ENCODE measurements at regions not wholly inside any gene's neighbourhood (a gene's known extent, or its start where the extent isn't known, plus 50 kb on each side); places are given as distances from the start of the nearest gene placed in this dataset.

DNA sequence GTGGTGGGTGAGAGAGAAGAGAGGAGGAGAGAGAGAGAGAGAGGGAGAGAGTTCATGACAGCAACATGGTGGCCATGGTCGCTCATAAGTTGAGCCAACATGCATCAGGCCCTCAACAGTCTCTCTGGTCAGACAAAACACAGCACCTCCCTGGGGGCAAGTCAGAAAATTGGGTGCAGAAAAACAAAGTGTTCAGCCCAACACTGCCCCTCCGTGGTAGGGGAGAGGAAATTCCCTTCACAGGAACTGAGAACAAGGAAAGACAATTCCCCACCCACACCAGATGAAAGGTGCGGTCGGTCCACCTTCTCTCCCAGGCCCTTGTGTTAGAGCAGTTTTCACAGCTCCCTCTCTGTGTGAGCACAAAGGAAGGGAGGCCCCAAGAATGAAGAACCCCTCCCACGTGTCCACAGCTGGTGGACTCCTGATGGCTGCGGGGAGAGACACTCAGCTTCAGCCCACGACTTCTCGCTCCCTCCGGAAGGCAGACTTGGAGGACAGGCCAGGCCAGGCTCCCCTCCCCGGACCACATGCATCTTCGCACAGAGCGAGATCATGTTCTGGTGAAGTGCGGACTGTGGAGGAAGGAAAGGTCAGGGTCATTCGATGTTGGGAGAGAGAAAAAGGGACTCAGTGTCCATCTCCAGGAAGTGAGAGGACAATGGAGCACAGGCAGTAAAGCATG, 181.7 kb downstream of the ANAPC1 start:
- Mint-ChIP-seq H3K36me3 (no peaks in the 10 kb centered on the region), H3K27me3 (peaks cover 3% of the 10 kb centered on the region in 2 donors), H3K9me3 (no peaks in the 10 kb centered on the region), H3K4me3 (no peak overlapping the region), H3K27ac (no peak overlapping the region), H3K4me1 (peaks cover 15 to 46% (median 31%) of the 10 kb centered on the region in 3 donors)
- WGBS (ENCODE audit: insufficient coverage), result 62% methylated on average over 8 of the region's 14 CpGs
- Histone ChIP-seq H3K4me1 (ENCODE audit: control insufficient read depth in 1 of 2, extremely low read depth in 1 of 2, insufficient read depth in 2 of 2, low read length in 2 of 2) (peaks cover 0 to 36% of the 10 kb centered on the region in 2 experiments), H3K9me3 (no peaks in the 10 kb centered on the region), H3K36me3 (ENCODE audit: control insufficient read depth in 2 of 2, extremely low read depth in 1 of 2, insufficient read depth in 1 of 2, low read length in 1 of 2) (no peaks in the 10 kb centered on the region), H3K27me3 (replicated peaks in 1 of 2; ENCODE audit: control insufficient read depth in 2 of 2, extremely low read depth in 1 of 2, insufficient read depth in 2 of 2, low read length in 1 of 2) (peaks cover 0 to 25% of the 10 kb centered on the region in 2 experiments), H3K4me3 (ENCODE audit: control insufficient read depth in 1 of 2, extremely low read depth in 1 of 2, low read length in 1 of 2) (no peak overlapping the region), H3K27ac (ENCODE audit: low read length) (no peak overlapping the region)
- ATAC-seq (replicated peaks in 1 of 4) (no peak), DNase-seq (peak in 27 of 35 experiments; percentile 8 to 60 (median 23))
- ChIA-PET POLR2A (no interaction called here), CTCF (interaction anchor here (0.6 to 2.0 kb wide), 4 partner anchors 10 to 575 kb away, joined by 3 to 5 read pairs (median 5); no protein-coding TSS in a partner anchor)

DNA sequence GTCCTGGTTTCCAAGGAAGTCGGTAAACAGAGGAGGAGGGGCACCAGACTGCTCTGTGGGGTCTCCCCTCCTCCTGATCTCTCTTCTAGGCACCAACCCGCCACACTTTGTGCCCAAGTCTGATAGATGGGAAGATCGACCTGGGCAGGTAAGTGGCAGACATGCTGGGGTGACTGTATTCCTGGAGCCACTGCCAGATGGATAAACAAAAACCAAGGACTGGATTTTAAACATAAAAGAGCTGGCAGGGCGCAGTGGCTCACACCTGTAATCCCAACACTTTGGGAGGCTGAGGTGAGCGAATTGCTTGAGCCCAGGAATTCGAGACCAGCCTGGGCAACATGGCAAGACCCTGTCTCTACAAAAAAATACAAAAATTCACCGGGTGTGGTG, 181.2 kb downstream of the ANAPC1 start:
- Histone ChIP-seq H3K36me3 (ENCODE audit: control insufficient read depth in 2 of 2, extremely low read depth in 1 of 2, insufficient read depth in 1 of 2, low read length in 1 of 2) (no peaks in the 10 kb centered on the region), H3K27me3 (replicated peaks in 1 of 2; ENCODE audit: control insufficient read depth in 2 of 2, extremely low read depth in 1 of 2, insufficient read depth in 2 of 2, low read length in 1 of 2) (peaks cover 0 to 25% of the 10 kb centered on the region in 2 experiments), H3K4me3 (ENCODE audit: control insufficient read depth in 1 of 2, extremely low read depth in 1 of 2, low read length in 1 of 2) (no peak overlapping the region), H3K4me1 (ENCODE audit: control insufficient read depth in 1 of 2, extremely low read depth in 1 of 2, insufficient read depth in 2 of 2, low read length in 2 of 2) (peaks cover 0 to 36% of the 10 kb centered on the region in 2 experiments), H3K27ac (ENCODE audit: low read length) (no peak overlapping the region), H3K9me3 (no peaks in the 10 kb centered on the region)
- ChIA-PET CTCF (interaction anchor here (0.6 to 1.2 kb wide), 3 partner anchors 10 to 575 kb away, joined by 3 to 5 read pairs (median 5); no protein-coding TSS in a partner anchor), POLR2A (no interaction called here)
- 95% methylated on average over 5 of the region's 7 CpGs for WGBS (ENCODE audit: insufficient coverage)
- peaks cover 15 to 46% (median 31%) of the 10 kb centered on the region in 3 donors for H3K4me1 Mint-ChIP-seq
- H3K27me3 Mint-ChIP-seq, result peaks cover 3% of the 10 kb centered on the region in 2 donors
- H3K27ac Mint-ChIP-seq, result no peak overlapping the region
- no peak for ATAC-seq (replicated peaks in 1 of 4)
- no peak overlapping the region for H3K4me3 Mint-ChIP-seq
- no peak for DNase-seq
- H3K36me3 Mint-ChIP-seq, result no peaks in the 10 kb centered on the region
- H3K9me3 Mint-ChIP-seq, result no peaks in the 10 kb centered on the region

DNA sequence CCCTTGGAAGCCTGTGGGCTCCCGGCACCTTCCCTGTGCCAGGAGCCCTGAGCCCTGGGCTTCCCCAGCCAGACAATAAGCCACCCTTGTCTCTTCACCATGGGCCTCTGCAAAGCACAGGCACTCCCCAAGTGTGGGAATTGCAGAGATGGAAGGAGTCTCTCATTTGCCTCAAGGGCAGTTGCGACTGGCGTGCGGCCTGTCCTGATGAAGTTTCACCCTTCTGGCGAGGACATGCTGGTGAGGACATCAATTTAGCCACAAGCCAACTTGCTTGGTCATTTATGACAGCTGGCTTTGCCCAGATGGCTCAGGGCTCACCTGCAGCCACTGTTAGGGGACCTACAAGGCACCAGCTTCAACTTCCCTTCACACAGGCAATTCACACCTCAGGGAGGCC, 180.2 kb downstream of the ANAPC1 start:
- H3K27ac Mint-ChIP-seq, result no peak overlapping the region
- ChIA-PET POLR2A (no interaction called here), CTCF (interaction anchor here in 1 of 2 donors (0.6 to 0.7 kb wide), 2 partner anchors 168 to 558 kb away, joined by 3 read pairs; no protein-coding TSS in a partner anchor)
- H3K4me3 Mint-ChIP-seq, result no peak overlapping the region
- peaks cover 3% of the 10 kb centered on the region in 2 donors for H3K27me3 Mint-ChIP-seq
- Histone ChIP-seq H3K9me3 (no peaks in the 10 kb centered on the region), H3K27me3 (replicated peaks in 1 of 2; ENCODE audit: control insufficient read depth in 2 of 2, extremely low read depth in 1 of 2, insufficient read depth in 2 of 2, low read length in 1 of 2) (peaks cover 0 to 25% of the 10 kb centered on the region in 2 experiments), H3K4me3 (ENCODE audit: control insufficient read depth in 1 of 2, extremely low read depth in 1 of 2, low read length in 1 of 2) (no peak overlapping the region), H3K36me3 (ENCODE audit: control insufficient read depth in 2 of 2, extremely low read depth in 1 of 2, insufficient read depth in 1 of 2, low read length in 1 of 2) (no peaks in the 10 kb centered on the region), H3K4me1 (ENCODE audit: control insufficient read depth in 1 of 2, extremely low read depth in 1 of 2, insufficient read depth in 2 of 2, low read length in 2 of 2) (peaks cover 0 to 34% of the 10 kb centered on the region in 2 experiments), H3K27ac (ENCODE audit: low read length) (no peak overlapping the region)
- H3K36me3 Mint-ChIP-seq, result no peaks in the 10 kb centered on the region
- DNase-seq, result no peak
- no peaks in the 10 kb centered on the region for H3K9me3 Mint-ChIP-seq
- peaks cover 13 to 37% (median 27%) of the 10 kb centered on the region in 3 donors for H3K4me1 Mint-ChIP-seq
- 100% methylated on average over 4 of the region's 5 CpGs for WGBS (ENCODE audit: insufficient coverage)
- ATAC-seq (replicated peaks in 1 of 4), result no peak

DNA sequence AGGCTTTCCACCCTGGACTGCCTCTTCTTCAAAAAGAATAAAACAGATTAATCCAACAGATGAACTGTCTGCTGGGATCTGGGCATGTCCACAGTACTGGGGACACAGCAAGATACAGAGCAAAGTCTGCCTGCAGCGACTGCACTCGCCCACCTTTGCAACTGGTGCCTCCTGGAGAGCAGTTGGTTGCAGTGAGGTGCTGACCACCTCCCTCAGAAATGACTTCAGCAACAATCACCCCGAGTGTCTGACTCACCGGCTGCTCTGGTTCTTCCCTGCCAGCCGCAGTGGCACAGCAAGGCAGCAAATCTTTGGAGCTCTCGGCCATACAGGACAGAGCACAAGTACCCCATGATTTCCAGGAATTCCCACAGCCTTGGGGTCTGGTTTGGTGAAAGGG, 179.7 kb downstream of the ANAPC1 start:
- Histone ChIP-seq H3K4me3 (ENCODE audit: control insufficient read depth in 1 of 2, extremely low read depth in 1 of 2, low read length in 1 of 2) (no peak overlapping the region), H3K9me3 (no peaks in the 10 kb centered on the region), H3K27me3 (replicated peaks in 1 of 2; ENCODE audit: control insufficient read depth in 2 of 2, extremely low read depth in 1 of 2, insufficient read depth in 2 of 2, low read length in 1 of 2) (peaks cover 0 to 25% of the 10 kb centered on the region in 2 experiments), H3K27ac (ENCODE audit: low read length) (no peak overlapping the region), H3K36me3 (ENCODE audit: control insufficient read depth in 2 of 2, extremely low read depth in 1 of 2, insufficient read depth in 1 of 2, low read length in 1 of 2) (no peaks in the 10 kb centered on the region), H3K4me1 (ENCODE audit: control insufficient read depth in 1 of 2, extremely low read depth in 1 of 2, insufficient read depth in 2 of 2, low read length in 2 of 2) (peaks cover 0 to 29% of the 10 kb centered on the region in 2 experiments)
- Mint-ChIP-seq H3K9me3 (no peaks in the 10 kb centered on the region), H3K36me3 (no peaks in the 10 kb centered on the region), H3K27ac (no peak overlapping the region), H3K4me3 (no peak overlapping the region), H3K27me3 (peaks cover 3% of the 10 kb centered on the region in 2 donors), H3K4me1 (peaks cover 8 to 32% (median 22%) of the 10 kb centered on the region in 3 donors)
- DNase-seq (no peak), ATAC-seq (replicated peaks in 1 of 4) (no peak)
- ChIA-PET POLR2A (no interaction called here), CTCF (interaction anchor here (0.6 to 0.7 kb wide), 2 partner anchors 559 to 927 kb away, joined by 3 read pairs; no protein-coding TSS in a partner anchor)
- WGBS (ENCODE audit: insufficient coverage), result 88% methylated on average over 3 of the region's 6 CpGs

DNA sequence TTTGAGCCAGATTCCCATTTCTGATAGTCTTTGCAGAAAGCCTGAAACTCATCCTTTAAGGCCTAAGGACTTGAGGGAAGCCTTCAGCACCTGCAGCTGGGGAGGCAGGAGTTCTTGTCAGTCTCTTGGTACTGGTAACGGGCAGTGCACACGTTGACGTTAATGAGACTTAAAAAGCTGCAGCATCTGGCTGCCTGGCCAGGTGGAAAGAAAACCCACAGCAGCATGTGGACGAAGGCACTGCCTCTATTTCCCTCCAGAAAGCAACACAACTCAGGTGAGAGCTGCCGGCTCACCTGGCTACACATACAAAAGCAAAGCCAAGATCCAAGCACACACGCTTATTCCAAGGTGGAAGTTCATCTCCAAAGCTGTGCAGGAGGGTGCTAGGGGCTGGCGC, 178.8 kb downstream of the ANAPC1 start:
- H3K4me1 Mint-ChIP-seq, result peaks cover 6 to 28% (median 19%) of the 10 kb centered on the region in 3 donors
- CTCF ChIA-PET, result no interaction called here
- peak overlapping the region in 1 of 2 donors; percentile 81 for H3K27ac Mint-ChIP-seq
- no peaks in the 10 kb centered on the region for H3K9me3 ChIP-seq
- H3K27ac ChIP-seq (ENCODE audit: low read length), result no peak overlapping the region
- DNase-seq (no peak), ATAC-seq (replicated peaks in 1 of 4) (no peak)
- no peak overlapping the region for H3K4me3 Mint-ChIP-seq
- no peaks in the 10 kb centered on the region for H3K36me3 ChIP-seq (ENCODE audit: control insufficient read depth in 2 of 2, extremely low read depth in 1 of 2, insufficient read depth in 1 of 2, low read length in 1 of 2)
- no peak overlapping the region for H3K4me3 ChIP-seq (ENCODE audit: control insufficient read depth in 1 of 2, extremely low read depth in 1 of 2, low read length in 1 of 2)
- H3K9me3 Mint-ChIP-seq, result no peaks in the 10 kb centered on the region
- peaks cover 0 to 25% of the 10 kb centered on the region in 2 experiments for H3K27me3 ChIP-seq (replicated peaks in 1 of 2; ENCODE audit: control insufficient read depth in 2 of 2, extremely low read depth in 1 of 2, insufficient read depth in 2 of 2, low read length in 1 of 2)
- POLR2A ChIA-PET, result no interaction called here
- H3K4me1 ChIP-seq (ENCODE audit: control insufficient read depth in 1 of 2, extremely low read depth in 1 of 2, insufficient read depth in 2 of 2, low read length in 2 of 2), result peaks cover 0 to 29% of the 10 kb centered on the region in 2 experiments
- WGBS (ENCODE audit: insufficient coverage), result 61% methylated on average over 5 of the region's 7 CpGs
- H3K36me3 Mint-ChIP-seq, result no peaks in the 10 kb centered on the region
- peaks cover 3% of the 10 kb centered on the region in 2 donors for H3K27me3 Mint-ChIP-seq

DNA sequence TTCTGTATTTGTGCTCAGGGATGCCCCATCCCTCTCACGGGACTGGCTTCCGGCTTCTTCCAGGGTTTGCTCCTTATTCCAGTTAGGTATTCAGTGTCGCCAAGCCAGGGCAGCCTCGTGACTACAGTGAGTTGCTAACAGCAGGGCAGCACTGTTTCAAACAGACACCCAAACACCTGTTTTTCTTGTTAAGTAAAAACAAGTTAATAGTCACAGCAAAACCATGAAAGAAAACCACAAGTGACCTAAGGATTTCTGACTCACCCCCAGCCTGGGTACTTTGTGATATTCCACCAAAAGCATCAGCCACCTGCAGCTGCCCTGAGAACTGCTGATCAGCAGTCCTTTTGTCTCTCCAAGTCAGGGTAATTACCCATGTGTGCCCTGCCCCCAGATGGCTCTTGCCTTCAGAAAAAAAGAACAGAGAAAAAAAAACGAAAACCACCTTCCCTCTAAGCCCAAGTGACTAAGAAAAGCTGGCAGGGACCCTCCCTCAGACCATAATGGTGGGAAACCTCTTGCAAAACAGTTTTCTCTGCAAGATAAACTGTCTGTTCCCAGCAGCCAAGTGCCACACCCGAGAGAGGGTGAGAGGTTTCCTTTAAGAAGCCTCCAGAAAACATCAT, 178.2 kb downstream of the ANAPC1 start:
- Histone ChIP-seq H3K9me3 (no peaks in the 10 kb centered on the region), H3K36me3 (ENCODE audit: control insufficient read depth in 2 of 2, extremely low read depth in 1 of 2, insufficient read depth in 1 of 2, low read length in 1 of 2) (no peaks in the 10 kb centered on the region), H3K4me3 (ENCODE audit: control insufficient read depth in 1 of 2, extremely low read depth in 1 of 2, low read length in 1 of 2) (no peak overlapping the region), H3K27ac (ENCODE audit: low read length) (no peak overlapping the region), H3K27me3 (replicated peaks in 1 of 2; ENCODE audit: control insufficient read depth in 2 of 2, extremely low read depth in 1 of 2, insufficient read depth in 2 of 2, low read length in 1 of 2) (peaks cover 0 to 22% of the 10 kb centered on the region in 2 experiments), H3K4me1 (ENCODE audit: control insufficient read depth in 1 of 2, extremely low read depth in 1 of 2, insufficient read depth in 2 of 2, low read length in 2 of 2) (peaks cover 0 to 29% of the 10 kb centered on the region in 2 experiments)
- Mint-ChIP-seq H3K27me3 (peaks cover 3% of the 10 kb centered on the region in 2 donors), H3K4me1 (peaks cover 6 to 28% (median 19%) of the 10 kb centered on the region in 3 donors), H3K36me3 (no peaks in the 10 kb centered on the region), H3K9me3 (no peaks in the 10 kb centered on the region), H3K4me3 (no peak overlapping the region), H3K27ac (peak overlapping the region; percentile 17 to 81)
- ChIA-PET CTCF (no interaction called here), POLR2A (no interaction called here)
- 36% methylated on average over 4 of the region's 6 CpGs for WGBS (ENCODE audit: insufficient coverage)
- DNase-seq (peak in 4 of 35 experiments; percentile 5 to 34 (median 22)), ATAC-seq (replicated peaks in 1 of 4) (peak; percentile 62 to 79 (median 70))

All from T-cell (primary cell).